ENCODE measurements at regions not wholly inside any gene's neighbourhood (a gene's known extent, or its start where the extent isn't known, plus 50 kb on each side); places are given as distances from the start of the nearest gene placed in this dataset.

- Histone ChIP-seq H3K27me3 (replicated peaks; ENCODE audit: control insufficient read depth, insufficient read depth, low read length) (no peaks in the 10 kb centered on the region), H3K4me3 (ENCODE audit: low read depth, low read length) (no peak overlapping the region), H3K4me1 (no peaks in the 10 kb centered on the region), H3K9me3 (no peaks in the 10 kb centered on the region), H3K36me3 (ENCODE audit: control insufficient read depth, insufficient read depth, low read length) (no peaks in the 10 kb centered on the region)
- DNase-seq: no peak
- BruUV-seq (replicated peaks): no TSS peak
- H3K27me3 Mint-ChIP-seq (ENCODE audit: insufficient read depth, unreplicated experiment): no peaks in the 10 kb centered on the region
- POLR2A ChIA-PET: no interaction called here
- no peaks in the 10 kb centered on the region for H3K9me3 Mint-ChIP-seq (ENCODE audit: unreplicated experiment)
- CTCF ChIA-PET: no interaction called here
- intact Hi-C loops (cut with micrococcal nuclease; ENCODE audit: unreplicated experiment): no loop called here
- H3K36me3 Mint-ChIP-seq (ENCODE audit: insufficient read depth, unreplicated experiment): no peaks in the 10 kb centered on the region
- H3K4me3 Mint-ChIP-seq (ENCODE audit: unreplicated experiment): no peak overlapping the region
- no peak for TF ChIP-seq CTCF (IDR thresholded peaks at IDR 0.05; ENCODE audit: insufficient read depth in 1 of 2, low read depth in 1 of 2, low read length in 1 of 2, severe bottlenecking in 1 of 2, unreplicated experiment in 1 of 2)
- H3K4me1 Mint-ChIP-seq (ENCODE audit: low read depth, unreplicated experiment): no peaks in the 10 kb centered on the region
- no peak overlapping the region for H3K27ac Mint-ChIP-seq (ENCODE audit: unreplicated experiment)
Measured at GRCh38 chr1:81326212-81326611, 474.5 kb upstream of the ADGRL2 start.

- no peak overlapping the region for H3K4me3 Mint-ChIP-seq (ENCODE audit: unreplicated experiment)
- ChIA-PET POLR2A (no interaction called here), CTCF (no interaction called here)
- intact Hi-C loops (cut with micrococcal nuclease; ENCODE audit: unreplicated experiment): no loop called here
- no peak overlapping the region for H3K27ac Mint-ChIP-seq (ENCODE audit: unreplicated experiment)
- BruUV-seq (replicated peaks): no TSS peak
- Histone ChIP-seq H3K4me3 (ENCODE audit: low read depth, low read length) (no peak overlapping the region), H3K27me3 (replicated peaks; ENCODE audit: control insufficient read depth, insufficient read depth, low read length) (no peaks in the 10 kb centered on the region), H3K4me1 (no peaks in the 10 kb centered on the region), H3K9me3 (no peaks in the 10 kb centered on the region), H3K36me3 (ENCODE audit: control insufficient read depth, insufficient read depth, low read length) (no peaks in the 10 kb centered on the region)
- H3K9me3 Mint-ChIP-seq (ENCODE audit: unreplicated experiment): no peaks in the 10 kb centered on the region
- H3K4me1 Mint-ChIP-seq (ENCODE audit: low read depth, unreplicated experiment): no peaks in the 10 kb centered on the region
- no peaks in the 10 kb centered on the region for H3K36me3 Mint-ChIP-seq (ENCODE audit: insufficient read depth, unreplicated experiment)
- H3K27me3 Mint-ChIP-seq (ENCODE audit: insufficient read depth, unreplicated experiment): no peaks in the 10 kb centered on the region
- no peak for DNase-seq
- no peak for TF ChIP-seq CTCF (IDR thresholded peaks at IDR 0.05; ENCODE audit: insufficient read depth in 1 of 2, low read depth in 1 of 2, low read length in 1 of 2, severe bottlenecking in 1 of 2, unreplicated experiment in 1 of 2)
Measured at GRCh38 chr1:81325397-81325796, 475.3 kb upstream of the ADGRL2 start.

DNA sequence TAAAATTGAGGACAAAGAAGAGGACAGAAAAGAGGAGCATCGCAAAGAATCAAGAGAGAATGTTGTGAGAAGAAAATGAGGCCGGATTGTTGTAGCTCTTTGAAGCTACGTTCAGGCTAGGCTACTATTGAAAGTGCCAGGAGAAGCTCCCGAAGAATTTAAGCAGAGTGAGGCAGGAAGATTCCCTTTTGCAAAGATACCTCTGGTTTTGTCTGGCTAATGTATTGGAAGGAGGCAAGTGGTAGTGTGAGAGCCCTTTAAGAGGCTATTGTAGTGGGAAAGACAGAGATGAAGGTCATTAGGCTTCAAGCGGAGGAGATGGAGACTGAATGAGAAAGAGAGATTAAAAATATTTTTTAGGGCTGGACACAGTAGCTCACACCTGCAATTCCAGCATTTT, 476.9 kb upstream of the ADGRL2 start:
- intact Hi-C loops (cut with micrococcal nuclease; ENCODE audit: unreplicated experiment): no loop called here
- CTCF ChIA-PET: no interaction called here
- no TSS peak for BruUV-seq (replicated peaks)
- no peaks in the 10 kb centered on the region for H3K27me3 ChIP-seq (replicated peaks; ENCODE audit: control insufficient read depth, insufficient read depth, low read length)
- H3K4me3 ChIP-seq (ENCODE audit: low read depth, low read length): no peak overlapping the region
- Mint-ChIP-seq H3K27me3 (ENCODE audit: insufficient read depth, unreplicated experiment) (no peaks in the 10 kb centered on the region), H3K9me3 (ENCODE audit: unreplicated experiment) (no peaks in the 10 kb centered on the region), H3K27ac (ENCODE audit: unreplicated experiment) (no peak overlapping the region), H3K4me3 (ENCODE audit: unreplicated experiment) (no peak overlapping the region), H3K4me1 (ENCODE audit: low read depth, unreplicated experiment) (no peaks in the 10 kb centered on the region), H3K36me3 (ENCODE audit: insufficient read depth, unreplicated experiment) (no peaks in the 10 kb centered on the region)
- DNase-seq: no peak
- no peaks in the 10 kb centered on the region for H3K9me3 ChIP-seq
- POLR2A ChIA-PET: no interaction called here
- no peaks in the 10 kb centered on the region for H3K4me1 ChIP-seq
- no peak for TF ChIP-seq CTCF (IDR thresholded peaks at IDR 0.05; ENCODE audit: insufficient read depth in 1 of 2, low read depth in 1 of 2, low read length in 1 of 2, severe bottlenecking in 1 of 2, unreplicated experiment in 1 of 2)
- H3K36me3 ChIP-seq (ENCODE audit: control insufficient read depth, insufficient read depth, low read length): no peaks in the 10 kb centered on the region

Data from Caco-2 (cell line).